MV-4-11 (cell line): ENCODE measurements at regions not wholly inside any gene's neighbourhood (a gene's known extent, or its start where the extent isn't known, plus 50 kb on each side); places are given as distances from the start of the nearest gene placed in this dataset.

Experiments used
- DNase-seq: peaks from one replicate; lab custom pipeline; 2025; lab: John Stamatoyannopoulos, UW

DNA sequence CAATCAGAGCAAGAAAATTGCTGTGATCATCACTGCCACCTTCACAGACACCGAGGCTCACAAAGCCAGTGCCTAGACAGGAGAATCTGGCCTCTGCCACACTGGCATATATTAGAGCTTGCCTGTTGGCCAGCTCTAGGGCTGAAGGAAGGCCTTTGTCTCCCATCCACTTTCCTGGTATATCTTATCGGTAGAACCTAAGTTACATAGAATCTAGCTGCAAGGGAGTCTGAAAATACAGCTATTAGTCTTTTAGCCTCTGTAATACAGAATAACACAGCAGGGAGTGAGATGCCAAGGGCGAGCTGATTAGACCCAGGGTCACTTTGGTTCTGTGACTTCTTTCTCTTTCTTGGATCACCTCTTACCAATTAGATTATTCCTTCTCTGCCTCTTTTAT lies 154.9 kb upstream of the KL start:
- no peak for DNase-seq

DNA sequence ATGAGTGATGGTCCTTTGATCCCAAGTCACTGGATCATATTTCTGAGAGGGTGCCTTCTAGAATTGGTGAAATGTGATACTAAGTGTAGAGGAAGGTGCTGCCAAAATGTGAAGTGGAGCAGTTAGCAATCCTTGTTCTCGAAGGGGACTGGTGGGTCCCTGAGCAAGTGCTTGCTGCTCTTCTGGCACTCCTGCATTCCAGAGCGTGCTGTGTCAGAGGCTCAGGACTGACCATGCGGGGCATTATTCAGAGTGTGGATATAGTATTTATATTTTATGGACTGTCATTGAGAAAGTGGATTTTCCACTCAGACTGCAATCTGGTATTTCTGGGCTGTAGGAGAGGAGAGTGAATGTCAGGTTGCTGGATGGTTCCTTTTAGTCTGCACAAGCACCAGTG lies 152.6 kb upstream of the KL start:
- no peak for DNase-seq

DNA sequence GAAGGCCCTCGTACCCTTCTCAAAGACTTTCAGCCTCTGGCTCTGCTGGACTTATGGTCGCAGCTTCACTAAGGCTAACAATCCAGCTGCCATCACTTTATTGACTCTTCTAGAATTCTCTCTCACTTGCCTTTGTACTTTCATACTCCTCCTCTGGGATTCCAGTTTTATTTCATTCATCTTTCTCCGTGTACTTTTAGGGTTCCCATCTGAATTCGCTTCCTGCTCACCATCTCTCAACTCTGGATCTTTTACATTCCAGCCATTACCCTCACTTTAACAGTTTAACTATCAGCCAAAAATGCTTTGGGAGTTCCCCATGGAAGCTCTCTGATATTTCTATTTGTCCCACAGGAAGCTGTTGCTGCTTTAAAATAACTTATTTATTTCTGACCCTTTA lies 149.3 kb upstream of the KL start:
- DNase-seq, result no peak

DNA sequence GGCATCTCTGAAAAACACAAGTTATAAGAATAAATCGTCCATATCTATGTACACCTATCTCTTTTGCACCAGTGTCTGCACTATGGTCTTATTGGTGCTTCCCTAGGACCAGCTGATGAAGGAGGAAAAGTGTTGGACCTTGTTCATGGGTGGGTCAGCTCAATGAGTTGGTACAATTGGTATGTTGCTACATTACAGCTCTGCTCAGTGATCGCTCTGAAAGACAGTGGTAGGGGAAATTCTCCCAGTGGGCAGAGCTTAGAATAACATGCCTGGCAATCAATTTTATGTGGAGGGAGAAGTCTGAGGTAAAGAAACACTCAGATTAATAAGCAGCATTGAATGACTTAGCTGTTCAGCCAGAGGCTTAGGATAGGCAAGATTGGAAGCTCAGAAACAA lies 138.7 kb upstream of the KL start:
- no peak for DNase-seq

DNA sequence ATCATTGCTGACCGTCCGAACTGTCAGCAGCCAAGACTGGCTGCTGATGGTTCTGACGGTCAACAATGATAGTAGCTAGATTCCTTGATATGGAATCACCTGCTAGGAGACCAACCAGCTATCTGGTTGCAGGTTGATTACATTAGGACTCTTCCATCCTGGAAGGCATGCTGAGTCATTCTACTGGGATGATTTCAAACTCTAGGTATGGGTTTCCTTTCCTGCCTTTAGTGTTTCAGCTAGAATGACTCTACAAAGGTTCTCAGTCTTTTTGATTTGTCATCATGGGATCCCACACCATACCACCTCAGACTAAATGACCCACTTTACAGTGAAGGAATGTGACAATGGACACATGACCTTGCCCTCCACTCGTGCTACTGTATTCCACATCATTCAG lies 138.1 kb upstream of the KL start:
- DNase-seq, result no peak

DNA sequence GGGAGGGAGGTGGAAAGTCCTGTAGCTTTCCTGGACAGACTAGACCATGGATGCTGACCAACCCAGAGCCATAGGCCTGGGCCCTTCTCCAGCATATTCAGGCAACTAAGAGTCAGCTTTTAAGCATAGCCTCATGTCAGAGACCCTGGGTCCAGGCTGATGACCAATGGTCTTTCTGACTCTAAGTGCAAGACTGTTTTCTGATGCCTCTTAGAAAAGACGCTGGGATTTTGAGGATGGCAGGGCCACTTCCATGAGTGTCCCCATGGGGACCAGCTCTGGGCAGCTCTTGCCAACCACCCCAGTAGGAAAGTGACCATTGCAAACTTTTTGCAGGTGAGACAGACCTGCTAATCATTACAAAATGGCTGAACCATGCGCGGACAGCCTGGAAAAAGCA lies 135.6 kb upstream of the KL start:
- DNase-seq, result no peak

DNA sequence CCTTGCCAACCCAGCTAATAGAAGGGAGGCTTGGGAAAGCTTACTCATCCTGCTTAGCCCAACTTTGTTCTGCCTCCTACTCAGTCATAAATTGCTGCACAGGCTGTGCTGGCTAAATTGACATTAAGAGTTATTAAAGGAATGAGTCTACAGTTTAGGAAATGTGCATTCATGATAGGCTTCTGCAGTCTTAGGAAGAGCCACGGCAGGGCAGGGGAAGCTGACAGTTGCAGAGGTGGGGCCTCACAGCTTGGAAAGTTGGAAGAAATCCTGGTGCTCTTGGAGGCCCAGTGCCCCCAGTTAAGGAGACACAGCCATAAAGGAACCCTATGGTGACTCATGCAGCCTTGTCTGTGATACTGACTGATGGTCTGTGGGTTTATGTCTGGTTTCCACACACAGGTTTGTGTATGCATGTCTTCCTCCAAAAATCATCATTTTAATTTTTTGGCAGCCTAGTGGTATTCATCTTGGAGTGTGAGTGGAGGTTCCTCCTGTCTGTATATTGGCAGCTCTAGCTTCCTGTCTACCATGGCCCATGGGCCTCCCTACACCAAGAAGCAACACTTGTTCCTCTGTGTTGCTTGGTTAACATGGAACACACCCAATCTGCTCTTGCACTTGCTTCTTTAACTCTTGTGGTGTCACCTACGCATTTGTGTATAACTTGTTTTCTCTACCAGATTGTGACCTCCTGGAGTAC lies 135.0 kb upstream of the KL start:
- DNase-seq, result peak; percentile 77

DNA sequence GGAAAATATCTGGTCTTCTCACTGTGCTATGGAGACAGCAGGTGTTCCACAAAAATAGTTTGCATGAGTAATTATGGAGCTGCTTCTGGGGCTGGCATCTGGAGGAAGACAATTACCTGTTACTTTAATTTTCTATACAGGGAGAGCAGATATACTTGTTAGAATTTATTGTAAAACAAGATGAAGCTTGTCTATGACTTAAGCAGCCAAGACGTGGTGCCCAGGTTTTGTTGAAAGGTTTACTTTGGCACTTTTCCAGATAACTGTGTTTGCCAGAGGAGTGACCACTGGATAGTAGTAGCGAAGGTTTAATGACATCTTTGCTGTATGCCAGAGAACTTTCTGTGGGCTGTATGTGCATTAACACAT lies 134.5 kb upstream of the KL start:
- no peak for DNase-seq

DNA sequence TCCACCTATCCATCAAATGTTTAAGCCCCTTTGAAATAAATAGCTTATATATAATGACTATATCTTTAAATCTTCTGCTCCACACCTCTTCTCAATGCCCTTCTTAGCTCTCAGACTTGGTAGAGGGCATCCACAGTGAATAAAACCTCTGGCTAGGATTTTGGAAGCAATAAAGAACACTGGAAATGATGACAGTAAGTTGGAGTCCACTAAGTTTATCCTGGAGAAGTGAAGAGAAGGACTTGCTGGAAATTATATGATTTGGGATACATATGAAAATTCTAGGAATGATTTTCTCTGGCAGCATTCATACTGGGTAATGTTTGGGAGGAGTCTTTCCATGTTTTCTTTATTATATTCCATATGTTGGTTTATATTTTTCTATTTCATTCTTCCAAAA lies 133.5 kb upstream of the KL start:
- DNase-seq, result no peak

DNA sequence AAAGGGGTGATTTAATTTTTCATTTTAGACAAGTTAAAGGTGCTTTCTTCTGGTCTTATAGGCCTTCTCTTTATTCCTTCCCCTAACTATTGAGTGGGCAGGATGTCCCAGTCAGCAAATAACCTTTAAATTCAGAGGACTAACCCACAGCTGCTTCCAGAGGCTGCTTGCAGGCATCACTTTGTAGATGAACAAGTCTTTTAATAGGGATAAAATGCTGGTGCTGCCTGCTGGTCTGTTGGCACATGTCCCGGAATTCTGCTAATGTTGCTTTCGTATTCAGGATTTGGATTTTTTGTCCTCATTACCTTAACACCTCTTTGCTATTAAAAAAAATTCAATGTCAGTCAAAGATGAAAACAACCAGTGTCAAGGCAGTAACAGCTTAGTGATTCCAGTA lies 132.7 kb upstream of the KL start:
- DNase-seq, result no peak

DNA sequence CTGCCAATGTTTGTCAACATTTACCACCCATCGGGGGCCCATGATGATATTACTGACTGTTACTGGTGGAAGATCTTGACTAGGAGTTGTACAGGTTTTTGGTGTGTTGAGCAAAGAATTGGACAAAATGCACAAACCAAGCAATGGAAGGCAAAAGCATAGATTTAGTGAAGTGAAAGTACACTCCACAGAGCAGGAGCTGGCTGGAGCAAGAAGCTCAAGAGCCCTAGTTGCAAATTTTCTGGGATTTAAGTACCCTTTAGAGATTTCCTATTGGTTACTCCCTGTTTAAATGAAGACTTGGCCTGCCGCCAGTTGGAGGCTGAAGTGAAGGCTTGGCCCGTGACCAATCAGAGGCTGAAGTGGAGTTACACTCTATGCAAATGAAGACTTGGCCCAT lies 128.6 kb upstream of the KL start:
- peak; percentile 57 for DNase-seq

DNA sequence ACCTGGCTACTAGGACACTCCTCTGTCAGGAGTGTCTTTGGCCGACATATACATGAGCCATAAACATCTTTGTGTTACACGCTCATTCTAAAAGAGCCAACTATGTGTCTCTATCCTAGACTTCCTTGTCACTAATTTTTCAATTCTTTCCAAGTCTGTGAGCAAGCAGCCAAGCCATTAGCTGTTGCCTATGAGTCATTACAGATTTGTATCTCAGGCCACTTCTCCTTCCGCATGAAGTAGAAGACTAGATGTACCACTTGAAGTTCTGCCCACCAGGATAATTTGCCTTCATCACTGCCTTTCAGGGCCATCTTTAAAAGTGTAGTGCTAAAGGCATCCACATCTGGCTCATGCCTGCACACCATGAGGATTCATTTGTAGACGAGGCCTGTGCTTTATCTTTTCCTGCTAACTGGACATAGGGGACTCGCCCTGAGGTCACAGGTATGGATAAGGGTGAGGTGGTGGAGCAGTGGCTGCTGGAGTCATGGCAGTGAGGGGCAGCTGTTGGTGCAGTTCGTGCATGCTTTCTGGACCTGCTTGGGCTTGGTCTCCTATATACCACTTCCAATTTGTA lies 126.1 kb upstream of the KL start:
- DNase-seq, result peak; percentile 81

DNA sequence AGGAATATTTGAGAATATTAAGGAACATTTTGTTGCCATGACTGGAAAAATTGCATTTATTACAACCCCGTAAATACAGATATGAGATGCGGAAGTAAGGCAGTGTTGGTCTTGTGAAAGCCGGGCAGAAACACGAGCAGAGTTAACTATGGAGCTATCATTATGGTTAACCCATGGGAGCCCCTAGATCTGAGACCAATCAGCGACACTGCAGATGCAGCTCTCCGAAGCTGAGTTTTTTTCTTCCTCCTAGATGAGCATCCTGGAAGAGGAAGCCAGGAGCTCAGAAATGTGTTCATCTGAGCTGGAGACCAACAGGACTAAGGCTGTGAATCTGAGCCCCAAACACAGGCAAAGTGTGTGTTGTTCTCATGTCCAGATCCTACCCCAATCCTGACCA lies 123.0 kb upstream of the KL start:
- no peak for DNase-seq

DNA sequence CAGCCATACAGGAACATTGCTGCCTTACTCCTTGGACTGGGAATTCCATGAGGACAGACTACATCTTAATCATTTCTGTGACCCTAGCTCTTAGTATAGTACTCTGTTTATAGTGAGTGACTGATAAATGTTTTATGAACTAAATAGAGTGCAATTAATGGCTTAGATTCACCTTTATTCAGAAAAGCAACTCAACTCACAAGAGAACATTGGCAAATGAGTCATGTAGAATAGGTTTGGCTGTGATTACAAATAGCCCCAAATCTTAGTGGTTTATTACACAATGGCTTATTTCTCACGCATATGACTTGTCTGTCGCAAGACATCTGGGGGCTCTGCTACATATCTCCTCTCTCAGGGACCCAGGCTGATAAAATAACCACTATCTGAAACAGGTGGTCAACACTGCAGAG lies 121.6 kb upstream of the KL start:
- DNase-seq, result peak; percentile 96

DNA sequence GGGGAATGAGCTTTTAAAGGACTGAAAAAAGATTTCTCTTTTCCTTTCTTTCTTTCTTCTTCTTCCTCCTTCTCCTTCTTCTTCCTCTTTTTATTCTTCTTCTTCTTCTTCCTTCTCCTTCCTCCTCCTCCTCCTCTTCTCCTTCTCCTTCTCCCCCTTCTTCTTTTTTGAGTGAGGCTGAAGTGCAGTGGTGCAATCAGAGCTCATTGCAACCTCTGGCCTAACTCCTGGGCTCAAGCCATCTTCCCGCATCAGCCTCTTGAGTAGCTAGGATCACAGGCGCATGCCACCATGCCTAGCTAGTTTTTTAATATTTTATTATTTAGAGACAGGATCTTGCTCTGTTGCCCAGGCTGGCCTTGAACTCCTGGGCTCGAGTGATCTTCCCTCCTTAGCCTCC lies 120.9 kb upstream of the KL start:
- peak; percentile 75 for DNase-seq

DNA sequence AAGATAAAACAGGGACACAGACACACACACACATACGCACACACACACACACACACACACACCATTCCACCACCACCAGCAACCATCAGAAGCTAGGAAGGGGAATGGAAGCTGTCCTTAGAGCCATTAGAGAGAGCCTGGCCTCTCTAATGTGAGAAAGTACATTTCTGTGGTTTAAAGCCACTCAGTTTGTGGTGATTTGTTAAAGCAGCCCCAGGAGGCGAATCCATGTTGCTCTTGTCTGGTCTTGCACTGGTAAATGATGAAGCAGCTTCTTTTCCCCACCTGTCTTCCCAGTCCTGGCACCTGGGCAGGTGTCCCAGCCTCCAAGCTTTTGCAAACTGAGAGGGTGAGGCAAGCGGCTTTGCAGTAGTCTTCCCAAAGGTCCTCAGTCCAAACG lies 118.9 kb upstream of the KL start:
- DNase-seq, result peak; percentile 33

DNA sequence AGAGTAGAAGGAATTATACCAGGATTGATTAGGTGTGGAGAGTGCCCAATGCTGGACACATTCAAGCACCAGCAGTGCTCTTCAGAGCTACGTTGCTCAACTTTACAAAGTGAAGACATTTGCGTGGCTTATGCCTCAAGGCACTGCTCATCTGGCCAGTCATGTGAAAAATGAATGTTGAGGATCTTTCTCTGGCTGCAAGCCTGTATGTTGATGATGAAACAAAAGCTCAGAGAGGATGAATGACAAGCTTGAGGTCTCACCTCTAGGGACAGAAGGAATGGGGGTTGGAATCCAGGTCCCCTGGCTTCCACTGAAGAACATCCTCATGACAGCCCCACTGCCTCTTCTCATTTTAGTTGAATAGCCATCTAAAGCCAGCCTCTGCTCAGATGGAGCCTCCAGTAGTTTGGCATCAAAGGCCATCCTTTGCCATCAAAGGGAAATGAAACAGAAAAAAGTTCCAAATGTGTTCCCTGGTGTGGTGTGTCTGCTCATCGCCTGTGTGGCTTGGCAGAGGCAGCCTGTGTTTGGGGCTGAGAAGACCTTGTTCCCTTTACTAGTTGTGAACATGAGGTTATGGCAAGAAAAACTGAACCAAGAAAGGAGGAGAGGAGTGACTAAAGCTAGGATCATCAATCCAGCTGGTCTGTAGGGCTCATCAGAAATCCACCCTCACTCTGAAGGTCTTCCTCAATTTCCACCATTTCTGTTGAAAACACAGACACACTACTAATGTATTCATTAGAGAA lies 114.0 kb upstream of the KL start:
- peak; percentile 85 for DNase-seq

DNA sequence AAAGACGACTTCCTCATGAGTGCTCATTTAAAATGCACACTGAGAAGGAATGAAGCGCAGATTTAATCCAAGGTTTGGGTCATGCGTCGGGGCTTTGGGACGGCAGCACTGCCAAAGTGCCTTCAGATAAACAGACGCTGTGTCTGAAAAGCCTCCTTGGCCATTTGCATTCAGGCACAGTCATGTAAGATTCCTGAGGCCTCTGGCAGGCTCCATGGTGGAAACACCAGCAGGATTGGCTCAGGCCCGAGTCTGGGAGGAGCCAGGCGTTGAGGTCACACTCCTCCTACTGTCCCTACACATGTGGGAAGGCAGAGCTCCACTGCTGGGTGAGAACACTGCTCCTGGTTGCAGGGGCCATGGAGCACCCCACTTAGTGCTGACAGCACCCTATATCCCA lies 113.3 kb upstream of the KL start:
- no peak for DNase-seq

DNA sequence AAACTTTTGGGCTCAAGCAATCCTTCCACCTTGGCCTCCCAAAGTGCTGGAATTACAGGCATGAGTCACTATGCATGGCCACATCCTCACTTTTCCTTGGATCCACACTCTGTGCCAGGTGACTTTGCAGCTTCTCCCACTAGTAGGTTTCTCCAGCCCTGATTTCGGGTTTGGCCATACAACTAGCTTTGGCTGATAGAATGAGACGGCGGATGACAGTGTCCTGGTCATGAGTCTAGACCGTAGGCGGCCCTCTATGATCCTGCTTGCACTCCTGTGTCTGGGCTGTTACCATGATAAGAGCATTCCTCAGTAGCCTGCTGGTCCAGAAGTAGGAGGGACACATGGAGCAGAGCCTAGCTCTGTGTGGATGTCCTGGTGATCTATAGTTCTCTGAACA lies 112.5 kb upstream of the KL start:
- DNase-seq, result no peak

DNA sequence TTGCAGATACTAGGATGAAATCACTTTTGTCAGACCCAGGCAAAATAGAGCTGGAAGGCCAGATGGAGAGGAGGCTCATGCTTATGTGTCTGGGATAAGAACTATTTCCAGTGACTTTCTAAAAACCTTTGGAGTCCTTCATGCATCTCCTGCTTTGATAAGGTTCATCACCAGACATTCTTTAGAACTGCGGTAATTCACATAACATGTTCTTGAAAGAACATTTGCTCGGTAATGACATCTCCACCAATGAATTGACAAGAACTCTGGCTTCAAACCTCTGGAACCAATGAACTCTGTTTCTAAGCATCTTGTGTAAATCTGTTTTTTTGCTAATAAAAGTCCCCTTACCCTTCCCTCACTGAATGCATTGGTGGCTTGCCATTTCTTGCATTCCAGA lies 112.0 kb upstream of the KL start:
- no peak for DNase-seq

DNA sequence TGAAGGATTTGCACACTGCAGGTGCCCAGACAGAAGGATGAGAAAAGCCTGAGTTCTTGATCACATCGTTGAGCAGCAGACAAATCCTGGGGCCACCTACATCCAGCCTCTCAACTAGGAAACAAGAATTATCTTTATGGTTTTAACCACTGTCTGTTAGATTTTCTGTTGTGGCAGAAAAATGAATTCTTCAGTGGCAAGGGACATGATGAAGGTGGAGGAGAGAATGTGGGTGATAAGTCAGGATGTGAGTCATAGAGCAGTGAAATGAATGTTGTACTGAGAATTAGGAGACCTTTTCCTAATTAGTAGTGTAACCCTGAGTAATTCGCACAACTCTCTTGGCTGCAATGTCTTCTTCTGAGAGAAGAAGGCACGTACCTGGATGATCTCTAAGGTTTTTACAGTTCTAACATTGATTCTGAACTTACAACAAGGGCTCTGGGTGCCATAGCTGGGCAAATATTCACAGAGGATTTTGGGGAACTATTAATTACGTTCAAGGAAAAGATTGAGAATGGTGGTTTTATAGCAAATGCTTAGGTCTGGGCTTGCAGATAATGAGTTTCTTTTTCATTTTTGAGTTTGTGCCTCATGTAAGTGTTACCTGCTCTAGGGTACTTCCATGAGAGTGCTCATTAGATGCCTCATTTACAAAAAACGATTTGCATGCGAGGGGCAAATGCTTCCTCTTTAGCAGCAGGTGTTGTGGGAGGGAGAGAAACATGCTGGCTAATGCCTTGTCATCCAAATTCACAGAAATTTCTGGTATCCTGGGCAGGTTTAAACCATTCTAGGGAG lies 111.0 kb upstream of the KL start:
- DNase-seq, result peak; percentile 55

DNA sequence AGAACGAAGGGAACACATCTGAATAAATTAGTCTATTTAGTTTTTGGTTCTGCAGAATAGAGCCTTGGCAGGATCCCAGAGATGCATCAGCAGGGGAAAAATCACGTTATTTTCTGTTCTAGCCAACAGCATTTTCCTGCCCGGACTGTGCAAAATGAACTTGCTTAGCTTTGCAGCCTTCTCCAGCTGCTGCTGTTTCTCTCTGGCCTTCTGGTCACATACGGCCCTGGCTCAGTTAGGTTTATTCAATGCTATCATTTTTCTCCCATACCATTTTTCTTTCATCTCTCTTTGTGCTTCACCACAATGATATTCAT lies 110.4 kb upstream of the KL start:
- DNase-seq, result no peak

DNA sequence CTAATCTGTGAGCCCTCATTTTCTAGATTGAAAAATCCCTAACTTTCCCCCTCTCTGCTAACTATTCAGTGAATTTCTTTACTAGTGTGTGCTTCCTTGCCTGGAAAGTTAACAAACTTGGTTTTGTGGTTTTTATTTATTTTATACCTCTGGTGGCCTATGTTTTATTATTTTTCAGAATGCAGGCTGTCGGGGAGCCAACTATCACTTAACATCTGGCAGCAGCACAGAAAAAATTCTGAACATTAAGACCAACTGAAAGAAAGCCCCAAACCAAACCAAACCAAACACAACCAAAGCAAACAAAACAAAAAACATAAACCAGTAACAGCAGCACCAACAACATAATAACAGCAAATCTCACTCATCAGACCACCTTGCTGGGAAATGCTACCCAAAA lies 109.0 kb upstream of the KL start:
- no peak for DNase-seq
